Fibroblast of lung (primary cell): ENCODE measurements at regions not wholly inside any gene's neighbourhood (a gene's known extent, or its start where the extent isn't known, plus 50 kb on each side); places are given as distances from the start of the nearest gene placed in this dataset.

ENCODE experiments used
- CTCF ChIP-seq, 2 donors: IDR thresholded peaks in 1 of 2; conservative IDR thresholded peaks in 1 of 2; 1 replicate in 1 of 2; 2 replicates in 1 of 2; pipeline ENCODE4 v1.5.1; 2011 to 2012; ENCODE audit warnings: low read length in 2 of 2, control low read depth in 1 of 2, inconsistent platforms in 1 of 2, low read depth in 1 of 2, mild to moderate bottlenecking in 1 of 2
- EZH2 ChIP-seq: IDR thresholded peaks from 2 replicates; pipeline ENCODE4 v1.5.1; 2012; ENCODE audit warnings: low read length, control low read depth, mild to moderate bottlenecking; ENCODE audit errors: missing control alignments

GRCh38 chr7:41465571-41465970 is 237.3 kb downstream of the INHBA start:
- TF ChIP-seq EZH2: no peak
- TF ChIP-seq CTCF (conservative IDR thresholded peaks at IDR 0.05 in 1 of 2, IDR thresholded peaks at IDR 0.05 in 1 of 2; ENCODE audit: low read depth in 1 of 2, low read length in 2 of 2): no peak
